ENCODE measurements at regions not wholly inside any gene's neighbourhood (a gene's known extent, or its start where the extent isn't known, plus 50 kb on each side); places are given as distances from the start of the nearest gene placed in this dataset.
A peak's percentile ranks its signal among the peaks of the same experiment; 100 is the strongest.

- DNase-seq (ENCODE audit: low read depth in 1 of 2, low spot score in 1 of 2) = no peak
- TF ChIP-seq SPI1 (IDR thresholded peaks at IDR 0.05; ENCODE audit: borderline replicate concordance, low read depth) = no peak
- TF ChIP-seq POLR2AphosphoS5 (IDR thresholded peaks at IDR 0.05; ENCODE audit: low read depth) = no peak
- no peak for TF ChIP-seq CTCF (IDR thresholded peaks at IDR 0.05; ENCODE audit: insufficient read depth, low read length)
- TF ChIP-seq GABPA (IDR thresholded peaks at IDR 0.05; ENCODE audit: low read depth) = no peak
- no peak for TF ChIP-seq REST (IDR thresholded peaks at IDR 0.05; ENCODE audit: insufficient replicate concordance, low read depth)
Measured at GRCh38 chr14:89673512-89674225, 256.6 kb upstream of the FOXN3 start.

GRCh38 chr14:89672636-89673511 is 255.8 kb upstream of the FOXN3 start:
- peak in 1 of 2 experiments; percentile 5 for DNase-seq (ENCODE audit: low read depth in 1 of 2, low spot score in 1 of 2)
- Histone ChIP-seq H3K27me3 (ENCODE audit: insufficient read depth, poor library complexity, severe bottlenecking) (no peaks in the 10 kb centered on the region), H3K4me3 (replicated peaks; ENCODE audit: insufficient read depth, low read length) (no peak overlapping the region), H3K27ac (replicated peaks) (no peak overlapping the region)
- TF ChIP-seq POLR2AphosphoS5 (IDR thresholded peaks at IDR 0.05; ENCODE audit: low read depth) (no peak), GABPA (IDR thresholded peaks at IDR 0.05; ENCODE audit: low read depth) (no peak), REST (IDR thresholded peaks at IDR 0.05; ENCODE audit: insufficient replicate concordance, low read depth) (no peak), SPI1 (IDR thresholded peaks at IDR 0.05; ENCODE audit: borderline replicate concordance, low read depth) (no peak), CTCF (IDR thresholded peaks at IDR 0.05; ENCODE audit: insufficient read depth, low read length) (no peak)

More at GRCh38 chr14:89673512-89674225, 256.6 kb upstream of the FOXN3 start:
- H3K27ac ChIP-seq (replicated peaks) = no peak overlapping the region
- H3K4me3 ChIP-seq (replicated peaks; ENCODE audit: insufficient read depth, low read length) = no peak overlapping the region
- no peaks in the 10 kb centered on the region for H3K27me3 ChIP-seq (ENCODE audit: insufficient read depth, poor library complexity, severe bottlenecking)

GRCh38 chr14:89669193-89669592 is 252.2 kb upstream of the FOXN3 start:
- H3K27me3 ChIP-seq (ENCODE audit: insufficient read depth, poor library complexity, severe bottlenecking) = no peaks in the 10 kb centered on the region
- TF ChIP-seq CTCF (IDR thresholded peaks at IDR 0.05; ENCODE audit: insufficient read depth, low read length) = no peak
- 0 out of 2 replicates have a peak, but pooled peaks have one; percentile 50 for TF ChIP-seq SPI1 (IDR thresholded peaks at IDR 0.05; ENCODE audit: borderline replicate concordance, low read depth)
- TF ChIP-seq REST (IDR thresholded peaks at IDR 0.05; ENCODE audit: insufficient replicate concordance, low read depth) = no peak
- peak; percentile 58; the same call in 1 of the 2 replicates for TF ChIP-seq GABPA (IDR thresholded peaks at IDR 0.05; ENCODE audit: low read depth)
- peak; percentile 76 for TF ChIP-seq POLR2AphosphoS5 (IDR thresholded peaks at IDR 0.05; ENCODE audit: low read depth)
- H3K27ac ChIP-seq (replicated peaks) = peak overlapping the region; percentile 39
- H3K4me3 ChIP-seq (replicated peaks; ENCODE audit: insufficient read depth, low read length) = no peak overlapping the region
- peak; percentile 48 to 85 for DNase-seq (ENCODE audit: low read depth in 1 of 2, low spot score in 1 of 2)
